ENCODE measurements at regions not wholly inside any gene's neighbourhood (a gene's known extent, or its start where the extent isn't known, plus 50 kb on each side); places are given as distances from the start of the nearest gene placed in this dataset.

- Histone ChIP-seq H3K4me3 (ENCODE audit: low read depth, low read length, poor library complexity, severe bottlenecking) (no peak overlapping the region), H3K4me1 (ENCODE audit: insufficient read depth, low read length, poor library complexity, severe bottlenecking) (no peaks in the 10 kb centered on the region), H2AFZ (ENCODE audit: low read length) (no peak overlapping the region), H3K27ac (ENCODE audit: low read depth, low read length, poor library complexity, severe bottlenecking) (no peak overlapping the region), H3K9me2 (ENCODE audit: insufficient read depth, low read length) (no peaks in the 10 kb centered on the region), H4K20me1 (ENCODE audit: insufficient read depth, low read length) (no peaks in the 10 kb centered on the region), H3K79me2 (ENCODE audit: insufficient read depth, low read depth, low read length) (no peaks in the 10 kb centered on the region), H3K9me3 (ENCODE audit: low read length) (no peaks in the 10 kb centered on the region), H3K4me2 (ENCODE audit: low read length) (no peak overlapping the region), H3K36me3 (ENCODE audit: insufficient read depth, low read length) (no peaks in the 10 kb centered on the region)
- no TSS peak for BruUV-seq (replicated peaks)
- intact Hi-C loops (cut with micrococcal nuclease; ENCODE audit: unreplicated experiment): no loop called here
- DNase-seq (ENCODE audit: low spot score): no peak
- CTCF ChIA-PET (ENCODE audit: unreplicated experiment): no interaction called here
- POLR2A ChIA-PET: no interaction called here
- TF ChIP-seq EZH2phosphoT487 (IDR thresholded peaks at IDR 0.05; ENCODE audit: borderline replicate concordance, low read depth, low read length): no peak
- no peak for TF ChIP-seq CTCF (conservative IDR thresholded peaks at IDR 0.05; ENCODE audit: low read length)
These were observed 385.8 kb downstream of the LRRC70 start for GRCh38 chr5:62964428-62964827.

GRCh38 chr5:62960781-62961180, 382.2 kb downstream of the LRRC70 start:
- H3K4me2 ChIP-seq (ENCODE audit: low read length): no peak overlapping the region
- H3K4me1 ChIP-seq (ENCODE audit: insufficient read depth, low read length, poor library complexity, severe bottlenecking): no peaks in the 10 kb centered on the region
- BruUV-seq (replicated peaks): no TSS peak
- no peak overlapping the region for H3K27ac ChIP-seq (ENCODE audit: low read depth, low read length, poor library complexity, severe bottlenecking)
- H3K79me2 ChIP-seq (ENCODE audit: insufficient read depth, low read depth, low read length): no peaks in the 10 kb centered on the region
- no peak for DNase-seq (ENCODE audit: low spot score)
- ChIA-PET CTCF (ENCODE audit: unreplicated experiment) (no interaction called here), POLR2A (no interaction called here)
- H3K9me2 ChIP-seq (ENCODE audit: insufficient read depth, low read length): no peaks in the 10 kb centered on the region
- H4K20me1 ChIP-seq (ENCODE audit: insufficient read depth, low read length): no peaks in the 10 kb centered on the region
- no peak overlapping the region for H2AFZ ChIP-seq (ENCODE audit: low read length)
- H3K36me3 ChIP-seq (ENCODE audit: insufficient read depth, low read length): no peaks in the 10 kb centered on the region
- TF ChIP-seq EZH2phosphoT487 (IDR thresholded peaks at IDR 0.05; ENCODE audit: borderline replicate concordance, low read depth, low read length): no peak
- no peak for TF ChIP-seq CTCF (conservative IDR thresholded peaks at IDR 0.05; ENCODE audit: low read length)
- intact Hi-C loops (cut with micrococcal nuclease; ENCODE audit: unreplicated experiment): no loop called here
- no peak overlapping the region for H3K4me3 ChIP-seq (ENCODE audit: low read depth, low read length, poor library complexity, severe bottlenecking)
- no peaks in the 10 kb centered on the region for H3K9me3 ChIP-seq (ENCODE audit: low read length)

- H3K79me2 ChIP-seq (ENCODE audit: insufficient read depth, low read depth, low read length): no peaks in the 10 kb centered on the region
- no peaks in the 10 kb centered on the region for H3K9me2 ChIP-seq (ENCODE audit: insufficient read depth, low read length)
- no peaks in the 10 kb centered on the region for H3K4me1 ChIP-seq (ENCODE audit: insufficient read depth, low read length, poor library complexity, severe bottlenecking)
- no peak overlapping the region for H3K4me3 ChIP-seq (ENCODE audit: low read depth, low read length, poor library complexity, severe bottlenecking)
- intact Hi-C loops (cut with micrococcal nuclease; ENCODE audit: unreplicated experiment): no loop called here
- H3K36me3 ChIP-seq (ENCODE audit: insufficient read depth, low read length): no peaks in the 10 kb centered on the region
- H2AFZ ChIP-seq (ENCODE audit: low read length): no peak overlapping the region
- no peak for DNase-seq (ENCODE audit: low spot score)
- CTCF ChIA-PET (ENCODE audit: unreplicated experiment): no interaction called here
- H3K27ac ChIP-seq (ENCODE audit: low read depth, low read length, poor library complexity, severe bottlenecking): no peak overlapping the region
- H3K4me2 ChIP-seq (ENCODE audit: low read length): no peak overlapping the region
- POLR2A ChIA-PET: no interaction called here
- no peak for TF ChIP-seq EZH2phosphoT487 (IDR thresholded peaks at IDR 0.05; ENCODE audit: borderline replicate concordance, low read depth, low read length)
- no peak for TF ChIP-seq CTCF (conservative IDR thresholded peaks at IDR 0.05; ENCODE audit: low read length)
- no TSS peak for BruUV-seq (replicated peaks)
- no peaks in the 10 kb centered on the region for H3K9me3 ChIP-seq (ENCODE audit: low read length)
- no peaks in the 10 kb centered on the region for H4K20me1 ChIP-seq (ENCODE audit: insufficient read depth, low read length)
These were observed 378.0 kb downstream of the LRRC70 start for GRCh38 chr5:62956597-62956996.
